CD14-positive monocyte (primary cell): ENCODE measurements at regions not wholly inside any gene's neighbourhood (a gene's known extent, or its start where the extent isn't known, plus 50 kb on each side); places are given as distances from the start of the nearest gene placed in this dataset.

Source experiments
- DNase-seq, 3 donors: peaks; one replicate each; pipeline ENCODE4 v3.0.0-alpha.2; 2011 to 2022
- H2AFZ ChIP-seq: 2 replicates; pipeline ENCODE4 v1.6.0; 2012; ENCODE audit warnings: mild to moderate bottlenecking, low read depth, low read length, inconsistent platforms; ENCODE audit not compliant: insufficient read depth, poor library complexity, severe bottlenecking
- H3K27ac ChIP-seq, 2 donors: 1 replicate in 1 of 2; 2 replicates in 1 of 2; pipeline ENCODE4 v1.5.1; 2012 to 2013; ENCODE audit warnings: low read length in 2 of 2, control low read depth in 1 of 2, inconsistent platforms in 1 of 2, low read depth in 1 of 2, mild to moderate bottlenecking in 1 of 2
- H3K27me3 ChIP-seq, 2 donors: one replicate each; pipeline versions ENCODE4 v1.6.0 to v1.6.1; 2011 to 2013; ENCODE audit warnings: low read length in 2 of 2; ENCODE audit not compliant: control insufficient read depth in 2 of 2, insufficient read depth in 2 of 2
- H3K36me3 ChIP-seq, 2 donors: replicated peaks in 1 of 2; 1 replicate in 1 of 2; 2 replicates in 1 of 2; pipeline versions ENCODE4 v1.5.1 to v1.6.1; 2012 to 2013; ENCODE audit warnings: low read length in 2 of 2, control low read depth in 1 of 2, inconsistent platforms in 1 of 2, mild to moderate bottlenecking in 1 of 2; ENCODE audit not compliant: insufficient read depth in 2 of 2, control insufficient read depth in 1 of 2
- H3K4me1 ChIP-seq, 2 donors: 1 replicate in 1 of 2; 2 replicates in 1 of 2; pipeline versions ENCODE4 v1.5.1 to v1.6.1; 2012 to 2013; ENCODE audit warnings: low read length in 2 of 2, control low read depth in 1 of 2, inconsistent platforms in 1 of 2, mild to moderate bottlenecking in 1 of 2, moderate library complexity in 1 of 2; ENCODE audit not compliant: insufficient read depth in 2 of 2, control insufficient read depth in 1 of 2
- H3K4me2 ChIP-seq: replicated peaks from 2 replicates; pipeline ENCODE3; 2012; ENCODE audit warnings: low read length, moderate library complexity, mild to moderate bottlenecking; ENCODE audit not compliant: poor library complexity, severe bottlenecking; ENCODE audit errors: extremely low read depth
- H3K4me3 ChIP-seq, 3 experiments: fragments of 200-600 bp in 1 of 3; sonication (generic) in 1 of 3; replicated peaks in 1 of 3; 1 replicate in 2 of 3; 2 replicates in 1 of 3; pipeline ENCODE4 v1.5.1; 2011 to 2013; ENCODE audit warnings: low read length in 3 of 3, mild to moderate bottlenecking in 3 of 3, control low read depth in 2 of 3, low read depth in 2 of 3, inconsistent platforms in 1 of 3, moderate library complexity in 1 of 3
- H3K79me2 ChIP-seq: 2 replicates; pipeline ENCODE4 v1.6.0; 2012; ENCODE audit warnings: mild to moderate bottlenecking, control low read depth, inconsistent platforms, low read length, moderate library complexity; ENCODE audit not compliant: insufficient read depth
- H3K9ac ChIP-seq: 2 replicates; pipeline ENCODE4 v1.6.0; 2017; ENCODE audit warnings: low read length, mild to moderate bottlenecking; ENCODE audit not compliant: insufficient read depth, poor library complexity, severe bottlenecking
- H3K9me3 ChIP-seq, 2 donors: replicated peaks in 1 of 2; 1 replicate in 1 of 2; 2 replicates in 1 of 2; pipeline versions ENCODE4 v1.5.1 to v1.6.1; 2012 to 2013; ENCODE audit warnings: low read length in 2 of 2, control low read depth in 1 of 2; ENCODE audit not compliant: control insufficient read depth in 1 of 2, insufficient read depth in 1 of 2
- H4K20me1 ChIP-seq: 2 replicates; pipeline ENCODE4 v1.6.0; 2012; ENCODE audit warnings: mild to moderate bottlenecking, low read length, control low read depth, moderate library complexity; ENCODE audit not compliant: insufficient read depth
- H3K27ac Mint-ChIP-seq, 7 donors: one replicate each; pipeline ENCODE4 v1.8.0; 2020; ENCODE audit warnings: mild to moderate bottlenecking in 7 of 7, mixed read lengths in 7 of 7, moderate library complexity in 6 of 7, inconsistent platforms in 2 of 7
- H3K27me3 Mint-ChIP-seq, 3 donors: one replicate each; pipeline ENCODE4 v1.8.0; 2021 to 2022; ENCODE audit warnings: low read depth in 3 of 3, mild to moderate bottlenecking in 3 of 3, mixed read lengths in 3 of 3, moderate library complexity in 3 of 3, inconsistent platforms in 1 of 3
- H3K36me3 Mint-ChIP-seq, 2 donors: one replicate each; pipeline ENCODE4 v1.8.0; 2020; ENCODE audit warnings: mixed read lengths in 2 of 2, inconsistent platforms in 1 of 2, mild to moderate bottlenecking in 1 of 2
- H3K4me1 Mint-ChIP-seq: one replicate; pipeline ENCODE4 v1.8.0; 2020; ENCODE audit warnings: mild to moderate bottlenecking, mixed read lengths
- H3K4me3 Mint-ChIP-seq, 2 donors: one replicate each; pipeline ENCODE4 v1.8.0; 2020; ENCODE audit warnings: mild to moderate bottlenecking in 2 of 2, mixed read lengths in 2 of 2, moderate library complexity in 1 of 2
- H3K9me3 Mint-ChIP-seq, 7 donors: one replicate each; pipeline ENCODE4 v1.8.0; 2020 to 2022; ENCODE audit warnings: mixed read lengths in 7 of 7, mild to moderate bottlenecking in 6 of 7, moderate library complexity in 6 of 7, inconsistent platforms in 2 of 7
- WGBS: methylation state at CpG from one replicate; pipeline ENCODE4 v1.1.5; 2013; ENCODE audit warnings: missing lambda C conversion rate; ENCODE audit not compliant: insufficient coverage; 5-methylcytosine and 5-hydroxymethylcytosine counted together
- intact Hi-C, 2 donors: fragments of 100-400 bp; cut with micrococcal nuclease; formaldehyde crosslinking; loops; one replicate each; pipeline versions ENCODE4 v1.15.0 to v1.15.1; 2023
- TF ChIP-seq, protein P1 (sequence below): fragments of 200-600 bp; IDR thresholded peaks from one replicate; pipeline ENCODE4 v1.8.0; 2022; ENCODE audit warnings: antibody characterized with exemption, mild to moderate bottlenecking

DNA sequence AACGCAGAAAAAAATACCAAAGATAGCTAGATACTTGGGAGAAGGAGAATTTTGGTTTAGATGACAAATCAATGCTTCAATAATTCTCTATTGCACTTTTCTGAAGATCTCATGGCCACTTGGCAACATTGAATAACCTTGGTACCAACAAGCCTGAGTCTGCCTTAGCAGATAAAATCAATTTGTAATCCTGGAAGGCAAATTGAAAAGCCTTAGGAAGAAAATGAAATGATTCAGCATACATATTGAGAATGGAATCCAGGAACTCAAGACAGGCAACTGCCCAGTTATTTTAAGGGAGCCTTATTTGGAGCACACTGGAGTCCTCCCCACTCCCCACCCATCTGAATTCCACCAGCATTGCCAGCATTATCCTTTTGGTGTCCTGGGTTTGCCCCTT lies 109.3 kb upstream of the SOX9 start:
- DNase-seq: no peak
- intact Hi-C loops: no loop called here
- Histone ChIP-seq H3K36me3 (no peaks in the 10 kb centered on the region), H2AFZ (no peak overlapping the region), H3K79me2 (no peaks in the 10 kb centered on the region), H3K9me3 (peaks cover 0 to 3% of the 10 kb centered on the region in 2 donors), H3K4me2 (no peak overlapping the region), H3K4me3 (no peak overlapping the region), H3K27ac (no peak overlapping the region), H3K27me3 (no peaks in the 10 kb centered on the region), H3K4me1 (no peaks in the 10 kb centered on the region), H4K20me1 (no peaks in the 10 kb centered on the region), H3K9ac (no peak overlapping the region)
- TF ChIP-seq, protein P1, sequence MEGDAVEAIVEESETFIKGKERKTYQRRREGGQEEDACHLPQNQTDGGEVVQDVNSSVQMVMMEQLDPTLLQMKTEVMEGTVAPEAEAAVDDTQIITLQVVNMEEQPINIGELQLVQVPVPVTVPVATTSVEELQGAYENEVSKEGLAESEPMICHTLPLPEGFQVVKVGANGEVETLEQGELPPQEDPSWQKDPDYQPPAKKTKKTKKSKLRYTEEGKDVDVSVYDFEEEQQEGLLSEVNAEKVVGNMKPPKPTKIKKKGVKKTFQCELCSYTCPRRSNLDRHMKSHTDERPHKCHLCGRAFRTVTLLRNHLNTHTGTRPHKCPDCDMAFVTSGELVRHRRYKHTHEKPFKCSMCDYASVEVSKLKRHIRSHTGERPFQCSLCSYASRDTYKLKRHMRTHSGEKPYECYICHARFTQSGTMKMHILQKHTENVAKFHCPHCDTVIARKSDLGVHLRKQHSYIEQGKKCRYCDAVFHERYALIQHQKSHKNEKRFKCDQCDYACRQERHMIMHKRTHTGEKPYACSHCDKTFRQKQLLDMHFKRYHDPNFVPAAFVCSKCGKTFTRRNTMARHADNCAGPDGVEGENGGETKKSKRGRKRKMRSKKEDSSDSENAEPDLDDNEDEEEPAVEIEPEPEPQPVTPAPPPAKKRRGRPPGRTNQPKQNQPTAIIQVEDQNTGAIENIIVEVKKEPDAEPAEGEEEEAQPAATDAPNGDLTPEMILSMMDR: no peak
- no peaks in the 10 kb centered on the region for H3K4me1 Mint-ChIP-seq
- H3K27me3 Mint-ChIP-seq: peaks cover 0 to 4% (median 2%) of the 10 kb centered on the region in 3 donors
- no peak overlapping the region for H3K27ac Mint-ChIP-seq
- WGBS: no CpG with 5 or more reads among the region's 1 CpG
- no peak overlapping the region for H3K4me3 Mint-ChIP-seq
- peaks cover 0 to 17% (median 4%) of the 10 kb centered on the region in 7 donors for H3K9me3 Mint-ChIP-seq
- no peaks in the 10 kb centered on the region for H3K36me3 Mint-ChIP-seq

DNA sequence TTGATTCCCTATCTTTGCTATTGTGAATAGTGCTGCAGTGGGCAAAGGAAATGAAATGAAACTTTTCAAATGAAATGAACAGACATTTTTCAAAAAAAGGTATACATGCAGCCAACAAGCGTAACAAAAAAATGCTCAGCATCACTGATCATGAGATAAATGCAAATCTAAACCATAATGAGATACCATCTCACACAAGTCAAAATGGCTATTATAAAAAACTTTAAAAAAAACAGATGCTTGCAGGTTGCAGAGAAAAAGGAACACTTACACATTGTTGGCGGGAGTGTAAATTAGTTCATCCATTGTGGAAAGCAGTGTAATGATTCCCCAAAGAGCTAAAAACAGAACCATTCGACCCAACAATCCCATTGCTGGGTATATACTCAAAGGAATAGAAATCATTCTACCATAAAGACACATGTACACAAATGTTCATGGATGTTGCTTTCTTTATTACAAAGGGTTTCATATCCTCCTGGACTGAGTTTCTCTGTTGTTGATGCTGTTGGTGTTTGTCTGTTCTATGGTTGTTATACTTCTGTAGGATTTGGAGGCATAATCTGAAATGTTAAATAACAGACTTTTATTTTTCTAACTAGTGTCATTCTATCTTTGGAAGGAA lies 99.3 kb upstream of the SOX9 start:
- intact Hi-C loops: no loop called here
- H3K36me3 Mint-ChIP-seq: no peaks in the 10 kb centered on the region

More for the DNA sequence above, 99.3 kb upstream of the SOX9 start:
- Mint-ChIP-seq H3K4me3 (no peak overlapping the region), H3K27me3 (no peaks in the 10 kb centered on the region), H3K9me3 (peaks cover 0 to 8% (median 3%) of the 10 kb centered on the region in 7 donors), H3K4me1 (no peaks in the 10 kb centered on the region), H3K27ac (no peak overlapping the region)
- TF ChIP-seq, protein P1: no peak
- no peak for DNase-seq
- H3K27ac ChIP-seq: no peak overlapping the region
- H2AFZ ChIP-seq: no peak overlapping the region
- WGBS: no CpG with 5 or more reads among the region's 3 CpGs
- H3K9ac ChIP-seq: no peak overlapping the region
- no peak overlapping the region for H3K4me2 ChIP-seq
- H3K4me1 ChIP-seq: no peaks in the 10 kb centered on the region
- no peaks in the 10 kb centered on the region for H3K79me2 ChIP-seq
- no peaks in the 10 kb centered on the region for H3K9me3 ChIP-seq
- no peak overlapping the region for H3K4me3 ChIP-seq
- H4K20me1 ChIP-seq: no peaks in the 10 kb centered on the region
- H3K36me3 ChIP-seq: no peaks in the 10 kb centered on the region
- no peaks in the 10 kb centered on the region for H3K27me3 ChIP-seq
